HUES64 (cell line): ENCODE measurements at regions not wholly inside any gene's neighbourhood (a gene's known extent, or its start where the extent isn't known, plus 50 kb on each side); places are given as distances from the start of the nearest gene placed in this dataset.

Experiments used
- H3K27ac ChIP-seq: 2 replicates; pipeline ENCODE4 v1.7.0; 2013; ENCODE audit warnings: low read depth, low read length, inconsistent platforms
- H3K27me3 ChIP-seq: 2 replicates; pipeline ENCODE4 v1.6.1; 2013; ENCODE audit warnings: mild to moderate bottlenecking, low read length; ENCODE audit not compliant: insufficient read depth
- H3K36me3 ChIP-seq: 2 replicates; pipeline ENCODE4 v1.6.1; 2013; ENCODE audit warnings: mild to moderate bottlenecking, low read length; ENCODE audit not compliant: insufficient read depth
- H3K4me1 ChIP-seq: 2 replicates; pipeline ENCODE4 v1.6.1; 2013; ENCODE audit warnings: mild to moderate bottlenecking, low read length, moderate library complexity; ENCODE audit not compliant: insufficient read depth
- H3K4me3 ChIP-seq: 2 replicates; pipeline ENCODE4 v1.5.1; 2013; ENCODE audit warnings: mild to moderate bottlenecking, low read length, moderate library complexity
- H3K9ac ChIP-seq: 2 replicates; pipeline ENCODE4 v1.6.1; 2013; ENCODE audit warnings: mild to moderate bottlenecking, low read depth, low read length
- H3K9me3 ChIP-seq: 2 replicates; pipeline ENCODE4 v1.6.1; 2013; ENCODE audit warnings: low read depth, low read length; ENCODE audit not compliant: insufficient read depth
- WGBS: fragments of 150-250, 120-280 bp; methylation state at CpG from one replicate; pipeline ENCODE4 v1.1.7; 2013; ENCODE audit warnings: missing lambda C conversion rate; 5-methylcytosine and 5-hydroxymethylcytosine counted together

DNA sequence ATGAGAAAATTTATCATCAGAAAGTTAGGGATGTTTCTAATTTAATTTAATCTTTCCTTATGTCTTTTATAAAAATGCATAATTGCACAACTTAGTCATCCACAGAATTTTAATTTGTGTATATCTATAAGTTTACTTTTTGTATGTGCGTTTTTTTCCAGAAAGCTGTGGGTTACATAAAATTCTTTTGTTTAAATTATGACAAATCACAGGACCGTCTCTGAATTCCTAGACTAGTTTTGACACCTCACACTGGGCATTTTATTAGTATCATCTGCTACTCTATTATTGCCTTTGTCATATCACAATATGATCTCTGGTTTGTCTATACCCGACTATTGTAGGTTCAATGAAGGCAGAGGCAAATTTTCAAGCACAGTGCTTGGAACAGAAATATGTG lies 482.4 kb upstream of the SEMA3D start:
- Histone ChIP-seq H3K9ac (no peak overlapping the region), H3K27ac (no peak overlapping the region), H3K4me1 (0 out of 2 replicates have a peak, but pooled peaks cover 3% of the 10 kb centered on the region), H3K4me3 (no peak overlapping the region), H3K27me3 (no peaks in the 10 kb centered on the region), H3K36me3 (no peaks in the 10 kb centered on the region), H3K9me3 (no peaks in the 10 kb centered on the region)
- WGBS = 97% methylated on average over 2 of the region's 3 CpGs

DNA sequence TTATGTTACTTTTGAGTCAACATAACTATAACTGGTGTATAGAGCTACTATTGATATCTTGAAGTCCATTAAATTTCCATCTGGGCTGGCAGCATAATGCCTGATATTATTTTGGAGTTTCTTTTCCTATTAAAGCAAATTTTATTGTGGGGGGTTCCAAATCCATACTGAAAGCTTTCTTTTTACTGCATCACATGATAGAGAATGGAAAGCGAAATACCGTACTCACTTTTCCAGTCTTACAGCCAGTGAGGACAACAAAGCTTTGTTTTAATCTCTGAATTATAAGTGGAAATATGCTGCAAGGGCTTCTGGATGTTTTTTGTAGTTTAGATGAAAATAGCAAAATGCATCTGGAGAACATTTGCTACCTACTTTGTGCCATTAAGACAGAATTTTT lies 477.5 kb upstream of the SEMA3D start:
- Histone ChIP-seq H3K36me3 (no peaks in the 10 kb centered on the region), H3K4me3 (no peak overlapping the region), H3K4me1 (no peaks in the 10 kb centered on the region), H3K9me3 (no peaks in the 10 kb centered on the region), H3K9ac (no peak overlapping the region), H3K27ac (no peak overlapping the region), H3K27me3 (no peaks in the 10 kb centered on the region)
- 100% methylated on average over 2 of the region's 2 CpGs for WGBS

DNA sequence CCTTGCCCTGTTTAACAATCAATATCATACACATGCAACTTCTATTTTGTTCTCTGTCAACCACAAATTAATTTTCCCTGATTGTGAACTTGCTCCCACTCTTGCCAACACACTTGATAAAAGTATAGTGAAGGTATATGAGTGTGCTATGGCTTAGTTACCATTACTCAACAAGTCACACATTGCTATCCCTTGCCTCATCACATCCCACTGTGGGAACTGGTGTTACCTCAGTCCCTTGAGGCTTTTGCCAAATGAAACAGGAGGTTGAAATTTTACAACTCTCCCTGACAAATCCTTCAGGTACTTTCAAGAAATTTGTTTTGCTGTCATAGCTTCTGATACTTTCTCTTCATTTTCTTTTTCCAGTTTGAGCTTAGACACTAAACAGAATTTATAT lies 472.5 kb upstream of the SEMA3D start:
- Histone ChIP-seq H3K36me3 (no peaks in the 10 kb centered on the region), H3K9ac (no peak overlapping the region), H3K4me1 (no peaks in the 10 kb centered on the region), H3K4me3 (no peak overlapping the region), H3K27me3 (no peaks in the 10 kb centered on the region), H3K27ac (no peak overlapping the region), H3K9me3 (no peaks in the 10 kb centered on the region)

DNA sequence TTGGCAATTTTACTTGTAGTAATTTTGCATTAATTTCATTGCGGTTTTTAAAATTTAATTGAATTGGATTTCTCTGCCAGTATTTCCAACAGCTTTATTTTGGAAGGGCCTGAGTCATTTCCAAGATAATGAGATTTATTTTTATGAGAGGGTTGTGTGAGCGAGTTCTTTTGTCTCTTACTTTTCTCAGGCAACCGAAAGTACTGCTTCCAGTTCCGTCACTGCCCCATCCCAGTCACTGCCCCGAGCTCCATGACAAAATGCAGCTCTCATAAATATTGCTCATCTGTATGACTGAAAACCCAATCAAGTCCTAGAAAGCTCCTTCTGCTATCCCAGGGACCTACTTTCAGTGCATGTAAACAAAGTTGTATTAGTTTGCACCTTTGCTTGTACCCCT lies 468.4 kb upstream of the SEMA3D start:
- WGBS = 95% methylated on average over 5 of the region's 5 CpGs
- H3K4me3 ChIP-seq = no peak overlapping the region
- H3K4me1 ChIP-seq = no peaks in the 10 kb centered on the region

DNA sequence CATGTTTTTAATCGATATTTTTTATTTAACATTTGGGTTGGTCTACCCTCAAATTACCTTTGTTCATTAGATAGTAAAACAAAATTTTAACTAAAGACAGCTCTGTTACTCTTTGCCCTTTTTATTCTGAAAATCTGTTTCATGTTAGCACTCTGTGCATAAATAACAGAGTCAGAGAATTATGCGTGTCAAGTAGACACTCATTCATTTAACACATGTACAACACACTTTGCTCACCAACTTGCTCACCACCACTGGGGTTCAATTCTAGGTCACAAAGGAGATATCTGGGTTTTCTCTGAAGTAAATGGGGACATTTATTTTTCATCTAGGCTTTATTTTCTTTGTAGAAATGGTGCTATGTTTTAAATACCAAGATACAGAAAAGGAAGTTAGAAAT lies 457.4 kb upstream of the SEMA3D start:
- Histone ChIP-seq H3K27ac (no peak overlapping the region), H3K9ac (no peak overlapping the region), H3K27me3 (no peaks in the 10 kb centered on the region), H3K4me1 (no peaks in the 10 kb centered on the region), H3K36me3 (no peaks in the 10 kb centered on the region), H3K9me3 (no peaks in the 10 kb centered on the region), H3K4me3 (no peak overlapping the region)
- WGBS = 95% methylated on average over 1 of the region's 2 CpGs

More for the DNA sequence above, 468.4 kb upstream of the SEMA3D start:
- Histone ChIP-seq H3K36me3 (no peaks in the 10 kb centered on the region), H3K27ac (no peak overlapping the region), H3K27me3 (no peaks in the 10 kb centered on the region), H3K9ac (no peak overlapping the region), H3K9me3 (no peaks in the 10 kb centered on the region)

DNA sequence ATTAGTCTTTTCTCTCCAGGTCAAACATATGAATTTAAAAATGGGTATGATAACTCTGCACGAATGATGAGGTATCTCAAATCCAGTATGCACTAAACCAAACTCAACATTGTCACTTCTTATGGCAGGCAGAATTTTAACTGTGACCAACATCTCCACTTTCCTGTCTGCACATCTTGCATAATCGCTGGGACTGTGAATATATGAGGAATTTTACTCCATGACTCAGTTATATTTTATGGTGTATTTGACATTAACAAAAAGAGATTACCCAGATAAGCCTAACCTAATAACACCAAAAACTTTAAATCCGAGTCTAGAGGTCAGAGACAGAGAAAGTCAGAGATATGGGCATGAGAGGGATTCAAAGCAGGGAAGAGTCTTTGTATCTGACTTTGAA lies 454.5 kb upstream of the SEMA3D start:
- Histone ChIP-seq H3K9me3 (no peaks in the 10 kb centered on the region), H3K27me3 (no peaks in the 10 kb centered on the region), H3K27ac (no peak overlapping the region), H3K4me3 (no peak overlapping the region), H3K36me3 (no peaks in the 10 kb centered on the region), H3K9ac (no peak overlapping the region), H3K4me1 (no peaks in the 10 kb centered on the region)
- 82% methylated on average over 2 of the region's 3 CpGs for WGBS

DNA sequence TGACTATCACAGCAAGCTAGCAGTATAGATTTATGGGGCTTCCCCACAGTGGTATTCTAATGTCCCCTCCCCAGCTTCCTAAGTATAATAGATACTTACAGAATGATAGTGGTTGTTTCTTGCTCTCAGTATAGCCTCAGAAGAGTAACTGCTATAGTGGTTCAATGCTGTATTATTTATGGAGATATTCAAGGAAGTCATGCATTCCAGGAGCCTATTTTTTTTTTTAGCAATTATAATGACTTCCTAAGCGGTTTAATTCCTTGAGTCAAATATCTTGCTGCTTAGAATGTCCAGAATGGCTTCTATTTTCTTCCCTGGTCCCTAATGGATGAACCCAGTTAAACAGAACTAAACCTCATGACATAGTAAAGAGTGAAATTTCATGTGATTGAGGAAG lies 451.5 kb upstream of the SEMA3D start:
- Histone ChIP-seq H3K9me3 (no peaks in the 10 kb centered on the region), H3K4me3 (no peak overlapping the region), H3K9ac (no peak overlapping the region), H3K4me1 (no peaks in the 10 kb centered on the region), H3K36me3 (no peaks in the 10 kb centered on the region), H3K27ac (no peak overlapping the region), H3K27me3 (no peaks in the 10 kb centered on the region)
- 100% methylated on average over 1 of the region's 1 CpG for WGBS

DNA sequence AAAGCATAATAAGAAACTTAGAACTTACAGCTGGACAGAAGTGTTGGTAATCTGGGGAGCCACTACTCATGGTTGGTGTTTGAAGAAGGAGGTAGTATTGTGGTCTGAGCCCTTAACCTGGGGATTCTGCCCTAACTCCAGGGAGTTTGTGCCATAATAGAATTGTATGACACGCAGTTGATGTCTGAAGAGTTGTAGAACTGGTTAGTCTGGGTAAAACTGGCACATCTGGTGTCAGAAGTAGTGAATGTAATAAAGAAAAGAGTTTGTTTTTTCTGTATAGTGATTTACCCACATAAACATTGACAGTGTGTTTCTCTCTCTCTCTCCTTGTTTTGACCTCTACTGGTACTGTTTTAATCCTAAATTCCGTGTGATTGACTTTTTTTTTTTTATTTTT lies 448.1 kb upstream of the SEMA3D start:
- Histone ChIP-seq H3K27ac (no peak overlapping the region), H3K9ac (no peak overlapping the region), H3K4me3 (no peak overlapping the region), H3K36me3 (no peaks in the 10 kb centered on the region), H3K4me1 (peaks cover 11% of the 10 kb centered on the region), H3K9me3 (no peaks in the 10 kb centered on the region), H3K27me3 (no peaks in the 10 kb centered on the region)
- WGBS = 96% methylated on average over 2 of the region's 2 CpGs

DNA sequence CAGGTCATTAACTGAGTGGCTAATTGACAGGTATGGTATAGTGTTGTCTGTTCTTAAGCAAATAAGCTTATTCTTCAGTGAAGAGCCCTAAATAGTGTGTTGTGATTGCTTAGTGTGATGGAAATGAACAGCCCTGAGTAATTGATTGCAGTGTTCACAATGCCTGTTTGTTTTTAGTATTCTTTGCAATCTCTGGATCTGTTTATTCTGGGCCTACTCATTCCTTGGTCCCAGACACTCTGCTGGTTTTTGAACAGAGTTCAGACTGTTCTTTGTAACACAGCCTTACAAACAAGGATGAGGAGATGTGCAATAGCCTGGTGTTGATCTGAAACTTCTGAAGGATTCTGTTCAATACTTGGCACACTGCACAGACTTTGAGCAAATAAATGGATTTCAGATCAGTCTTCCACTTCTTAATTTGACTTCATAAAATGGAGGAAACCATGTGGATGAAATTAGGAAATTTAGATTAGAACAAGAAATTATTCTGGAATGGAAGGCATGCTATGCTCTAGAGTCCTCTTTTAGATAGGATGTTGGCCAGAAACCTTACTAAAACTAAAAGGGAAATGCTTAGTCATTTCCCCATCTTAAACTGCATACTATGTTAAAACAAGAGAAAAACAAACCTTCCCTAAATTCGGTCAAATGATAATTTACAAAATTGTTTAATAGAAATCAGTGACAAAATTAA lies 444.2 kb upstream of the SEMA3D start:
- Histone ChIP-seq H3K4me3 (no peak overlapping the region), H3K9ac (peak overlapping the region; percentile 8; the same call in 1 of the 2 replicates), H3K36me3 (no peaks in the 10 kb centered on the region), H3K27me3 (no peaks in the 10 kb centered on the region), H3K9me3 (no peaks in the 10 kb centered on the region), H3K4me1 (peaks cover 11% of the 10 kb centered on the region), H3K27ac (no peak overlapping the region)
- no CpG with 5 or more reads among the region's 1 CpG for WGBS

DNA sequence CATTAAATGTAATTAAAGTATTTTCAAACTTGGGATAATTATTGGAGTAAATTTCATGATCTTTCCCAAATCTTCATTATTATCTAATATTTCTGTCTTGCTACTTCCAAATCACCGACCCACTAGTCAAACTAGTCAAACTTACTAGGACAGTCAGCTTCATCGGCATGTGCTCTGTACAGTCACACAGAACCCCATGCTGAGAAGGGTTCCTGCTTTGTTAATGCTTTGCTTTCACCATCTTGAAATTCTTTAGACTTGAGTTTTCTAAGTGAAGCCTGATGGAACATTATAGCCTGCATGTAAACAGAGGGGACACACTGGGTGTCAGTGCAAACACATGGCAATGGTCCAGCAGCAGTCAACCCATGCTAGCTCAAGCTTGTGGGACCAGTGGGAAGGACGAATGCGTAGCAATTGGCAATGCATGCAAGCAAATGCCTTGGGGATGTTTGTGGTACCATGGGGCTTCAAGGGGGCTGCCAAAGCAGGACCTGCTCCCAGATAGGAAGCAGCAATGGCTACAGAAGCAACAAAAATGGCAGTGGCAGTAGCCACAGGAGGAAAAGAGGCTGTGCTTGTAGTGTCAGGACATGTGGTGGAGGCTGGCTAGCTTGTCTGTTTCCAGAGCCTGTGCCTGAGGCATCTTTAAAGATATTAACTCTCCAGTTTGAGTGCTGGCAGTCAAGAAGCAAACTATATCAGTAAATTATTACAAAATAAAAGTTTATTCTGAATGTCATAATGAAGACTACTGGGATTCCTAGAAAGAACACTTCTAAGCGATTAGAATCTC lies 441.1 kb upstream of the SEMA3D start:
- no peaks in the 10 kb centered on the region for H3K27me3 ChIP-seq
- no peaks in the 10 kb centered on the region for H3K9me3 ChIP-seq
- WGBS = 95% methylated on average over 5 of the region's 5 CpGs
- H3K9ac ChIP-seq = no peak overlapping the region
- H3K36me3 ChIP-seq = no peaks in the 10 kb centered on the region
- H3K4me3 ChIP-seq = no peak overlapping the region
- no peak overlapping the region for H3K27ac ChIP-seq
- H3K4me1 ChIP-seq = peaks cover 11% of the 10 kb centered on the region

DNA sequence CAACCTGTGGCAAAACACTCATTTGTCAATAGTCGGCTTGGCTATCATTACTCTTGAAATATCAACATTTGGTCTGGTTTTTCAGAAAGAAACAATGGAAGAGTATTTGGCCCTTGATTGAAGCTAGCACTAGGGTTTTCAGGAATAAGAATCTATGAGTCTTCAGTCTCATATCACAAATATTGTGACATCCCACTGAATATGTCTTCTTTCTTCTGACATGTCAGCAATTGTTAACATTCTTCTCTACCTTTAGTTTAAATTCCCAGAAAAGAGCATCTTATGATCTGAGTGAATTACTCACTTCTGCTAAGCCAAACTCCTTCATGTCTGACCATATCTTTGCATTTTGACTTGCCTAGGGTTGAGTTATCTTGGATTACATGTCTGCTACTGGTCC lies 435.2 kb upstream of the SEMA3D start:
- H3K9ac ChIP-seq = no peak overlapping the region
- H3K4me1 ChIP-seq = no peaks in the 10 kb centered on the region
- no peak overlapping the region for H3K4me3 ChIP-seq
- H3K9me3 ChIP-seq = no peaks in the 10 kb centered on the region
- no peak overlapping the region for H3K27ac ChIP-seq
- H3K27me3 ChIP-seq = no peaks in the 10 kb centered on the region
- 85% methylated on average over 1 of the region's 1 CpG for WGBS
- H3K36me3 ChIP-seq = no peaks in the 10 kb centered on the region
